ENCODE measurements at regions not wholly inside any gene's neighbourhood (a gene's known extent, or its start where the extent isn't known, plus 50 kb on each side); places are given as distances from the start of the nearest gene placed in this dataset.

DNA sequence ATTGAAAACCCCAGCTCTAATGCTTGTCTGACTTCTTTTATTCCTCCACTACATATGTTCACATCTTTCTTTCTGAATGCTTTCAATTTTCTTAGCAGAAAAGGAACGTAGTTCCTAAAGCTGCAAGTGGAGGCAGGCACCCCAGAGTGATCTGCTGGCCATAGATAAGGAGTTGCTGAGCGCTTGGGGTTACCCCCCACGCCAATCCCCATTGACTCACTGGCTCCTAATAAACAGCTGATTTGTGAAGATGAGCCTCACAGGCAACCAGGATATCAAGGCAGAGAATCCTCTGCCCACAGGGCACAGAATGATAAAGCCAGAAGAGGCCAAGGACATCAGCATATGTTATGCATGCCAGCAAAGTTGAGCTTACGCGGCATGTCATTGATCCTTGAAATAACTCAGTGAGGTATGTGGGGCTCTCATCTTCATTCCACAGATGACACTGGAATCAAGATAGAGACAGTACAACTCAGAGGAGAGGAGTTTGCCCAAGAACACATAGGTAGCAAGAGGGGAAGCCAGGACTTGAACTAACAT lies 129.1 kb upstream of the PTPRT start:
- no peak for ATAC-seq (ENCODE audit: insufficient read depth, low read depth)
- H2AFZ ChIP-seq (ENCODE audit: low read depth, low read length) = no peak overlapping the region
- H3K4me1 ChIP-seq (ENCODE audit: insufficient read depth, low read length) = no peaks in the 10 kb centered on the region
- no peaks in the 10 kb centered on the region for H3K36me3 ChIP-seq (ENCODE audit: insufficient read depth, low read length)
- no peak for TF ChIP-seq EZH2 (IDR thresholded peaks at IDR 0.05; ENCODE audit: borderline replicate concordance, low read depth, low read length, severe bottlenecking)
- TF ChIP-seq, protein P1, sequence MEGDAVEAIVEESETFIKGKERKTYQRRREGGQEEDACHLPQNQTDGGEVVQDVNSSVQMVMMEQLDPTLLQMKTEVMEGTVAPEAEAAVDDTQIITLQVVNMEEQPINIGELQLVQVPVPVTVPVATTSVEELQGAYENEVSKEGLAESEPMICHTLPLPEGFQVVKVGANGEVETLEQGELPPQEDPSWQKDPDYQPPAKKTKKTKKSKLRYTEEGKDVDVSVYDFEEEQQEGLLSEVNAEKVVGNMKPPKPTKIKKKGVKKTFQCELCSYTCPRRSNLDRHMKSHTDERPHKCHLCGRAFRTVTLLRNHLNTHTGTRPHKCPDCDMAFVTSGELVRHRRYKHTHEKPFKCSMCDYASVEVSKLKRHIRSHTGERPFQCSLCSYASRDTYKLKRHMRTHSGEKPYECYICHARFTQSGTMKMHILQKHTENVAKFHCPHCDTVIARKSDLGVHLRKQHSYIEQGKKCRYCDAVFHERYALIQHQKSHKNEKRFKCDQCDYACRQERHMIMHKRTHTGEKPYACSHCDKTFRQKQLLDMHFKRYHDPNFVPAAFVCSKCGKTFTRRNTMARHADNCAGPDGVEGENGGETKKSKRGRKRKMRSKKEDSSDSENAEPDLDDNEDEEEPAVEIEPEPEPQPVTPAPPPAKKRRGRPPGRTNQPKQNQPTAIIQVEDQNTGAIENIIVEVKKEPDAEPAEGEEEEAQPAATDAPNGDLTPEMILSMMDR (IDR thresholded peaks at IDR 0.05; ENCODE audit: borderline replicate concordance, extremely low read depth, low read length, poor library complexity, severe bottlenecking) = no peak
- no peak for DNase-seq
- no peaks in the 10 kb centered on the region for H4K20me1 ChIP-seq (ENCODE audit: insufficient read depth, low read length)
- H3K9me3 ChIP-seq (ENCODE audit: insufficient read depth, low read length, severe bottlenecking) = no peaks in the 10 kb centered on the region
- H3K27me3 ChIP-seq (ENCODE audit: insufficient read depth, low read length, poor library complexity) = peaks cover 4% of the 10 kb centered on the region
- H3K9ac ChIP-seq (ENCODE audit: low read depth, low read length) = no peak overlapping the region
- no peaks in the 10 kb centered on the region for H3K79me2 ChIP-seq (ENCODE audit: insufficient read depth, low read length)
- H3K4me2 ChIP-seq (ENCODE audit: insufficient read depth, low read length) = no peak overlapping the region
- H3K4me3 ChIP-seq (ENCODE audit: low read depth in 1 of 2, low read length in 2 of 2) = no peak overlapping the region
- H3K27ac ChIP-seq (ENCODE audit: low read length) = no peak overlapping the region

DNA sequence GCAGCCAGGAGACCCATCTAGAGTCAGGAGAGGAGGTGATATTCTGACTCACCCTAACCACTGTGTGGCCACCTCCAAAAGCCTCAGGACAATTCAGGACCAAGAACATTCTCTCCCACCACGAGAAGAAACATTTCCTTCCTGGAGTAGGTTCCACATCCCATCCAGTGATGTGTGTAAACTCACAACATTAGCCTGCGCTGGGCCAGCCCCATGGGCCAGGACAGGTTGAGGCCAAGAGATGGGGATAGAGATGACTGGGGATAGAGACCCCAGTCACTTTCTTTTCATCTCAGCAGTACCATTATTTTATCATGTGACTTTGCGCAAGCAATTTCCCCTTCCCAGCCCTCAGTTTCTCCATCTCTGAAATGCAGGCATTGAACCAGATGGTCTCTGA lies 126.6 kb upstream of the PTPRT start:
- H3K27ac ChIP-seq (ENCODE audit: low read length) = no peak overlapping the region
- H3K4me3 ChIP-seq (ENCODE audit: low read depth in 1 of 2, low read length in 2 of 2) = no peak overlapping the region
- H2AFZ ChIP-seq (ENCODE audit: low read depth, low read length) = no peak overlapping the region
- DNase-seq (no peak), ATAC-seq (ENCODE audit: insufficient read depth, low read depth) (no peak)
- no peaks in the 10 kb centered on the region for H3K36me3 ChIP-seq (ENCODE audit: insufficient read depth, low read length)
- no peaks in the 10 kb centered on the region for H3K4me1 ChIP-seq (ENCODE audit: insufficient read depth, low read length)
- H3K27me3 ChIP-seq (ENCODE audit: insufficient read depth, low read length, poor library complexity) = no peaks in the 10 kb centered on the region
- no peaks in the 10 kb centered on the region for H3K9me3 ChIP-seq (ENCODE audit: insufficient read depth, low read length, severe bottlenecking)
- H4K20me1 ChIP-seq (ENCODE audit: insufficient read depth, low read length) = no peaks in the 10 kb centered on the region
- H3K79me2 ChIP-seq (ENCODE audit: insufficient read depth, low read length) = no peaks in the 10 kb centered on the region
- H3K9ac ChIP-seq (ENCODE audit: low read depth, low read length) = no peak overlapping the region
- TF ChIP-seq, protein P1 (IDR thresholded peaks at IDR 0.05; ENCODE audit: borderline replicate concordance, extremely low read depth, low read length, poor library complexity, severe bottlenecking) = no peak
- no peak for TF ChIP-seq EZH2 (IDR thresholded peaks at IDR 0.05; ENCODE audit: borderline replicate concordance, low read depth, low read length, severe bottlenecking)
- H3K4me2 ChIP-seq (ENCODE audit: insufficient read depth, low read length) = no peak overlapping the region

DNA sequence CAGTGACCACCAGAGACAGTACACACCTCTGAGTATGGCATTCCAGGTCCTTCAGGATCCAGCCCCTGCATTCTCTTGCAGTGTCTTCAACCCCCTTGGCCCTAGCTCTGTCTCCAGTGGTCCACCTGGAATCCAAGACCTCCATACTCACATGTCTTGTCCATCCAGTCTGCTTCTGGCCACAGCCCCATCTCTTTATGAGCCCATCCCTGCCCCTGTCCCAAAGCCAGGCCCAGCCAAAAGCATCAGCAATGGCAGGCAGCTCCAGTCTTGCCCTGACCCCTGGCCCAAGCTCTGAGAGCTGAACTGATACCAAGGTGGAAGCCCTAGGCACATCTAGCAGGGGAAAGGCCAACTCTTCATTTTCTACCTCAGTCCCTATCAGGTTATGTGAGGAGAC lies 119.6 kb upstream of the PTPRT start:
- Histone ChIP-seq H4K20me1 (ENCODE audit: insufficient read depth, low read length) (no peaks in the 10 kb centered on the region), H3K36me3 (ENCODE audit: insufficient read depth, low read length) (no peaks in the 10 kb centered on the region), H3K9me3 (ENCODE audit: insufficient read depth, low read length, severe bottlenecking) (no peaks in the 10 kb centered on the region), H2AFZ (ENCODE audit: low read depth, low read length) (no peak overlapping the region), H3K27me3 (ENCODE audit: insufficient read depth, low read length, poor library complexity) (no peaks in the 10 kb centered on the region), H3K4me1 (ENCODE audit: insufficient read depth, low read length) (no peaks in the 10 kb centered on the region), H3K4me2 (ENCODE audit: insufficient read depth, low read length) (no peak overlapping the region), H3K4me3 (ENCODE audit: low read depth in 1 of 2, low read length in 2 of 2) (no peak overlapping the region), H3K27ac (ENCODE audit: low read length) (no peak overlapping the region), H3K9ac (ENCODE audit: low read depth, low read length) (no peak overlapping the region), H3K79me2 (ENCODE audit: insufficient read depth, low read length) (no peaks in the 10 kb centered on the region)
- ATAC-seq (ENCODE audit: insufficient read depth, low read depth) (no peak), DNase-seq (no peak)
- TF ChIP-seq EZH2 (IDR thresholded peaks at IDR 0.05; ENCODE audit: borderline replicate concordance, low read depth, low read length, severe bottlenecking) = no peak
- TF ChIP-seq, protein P1 (IDR thresholded peaks at IDR 0.05; ENCODE audit: borderline replicate concordance, extremely low read depth, low read length, poor library complexity, severe bottlenecking) = no peak

DNA sequence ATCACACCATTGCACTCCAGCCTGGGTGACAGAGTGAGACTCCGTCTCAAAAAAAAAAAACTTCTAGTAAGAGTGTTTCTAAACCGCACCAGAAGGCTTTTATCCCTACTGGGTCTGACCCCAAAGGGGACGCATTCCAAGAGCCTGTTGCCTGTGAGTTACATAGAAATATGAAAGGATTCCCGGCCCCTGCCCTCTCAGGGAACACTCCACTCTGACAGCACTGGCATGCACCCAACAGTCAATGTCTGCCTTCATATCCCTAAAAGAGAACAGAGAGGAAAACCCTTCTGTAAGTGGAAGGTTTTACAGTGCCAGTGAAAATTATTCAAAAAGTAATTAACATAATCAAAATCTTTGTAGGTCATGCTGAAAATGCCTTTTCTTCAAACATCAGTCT lies 117.1 kb upstream of the PTPRT start:
- Histone ChIP-seq H3K9ac (ENCODE audit: low read depth, low read length) (no peak overlapping the region), H3K9me3 (ENCODE audit: insufficient read depth, low read length, severe bottlenecking) (no peaks in the 10 kb centered on the region), H3K27ac (ENCODE audit: low read length) (no peak overlapping the region), H3K4me3 (ENCODE audit: low read depth in 1 of 2, low read length in 2 of 2) (no peak overlapping the region), H3K36me3 (ENCODE audit: insufficient read depth, low read length) (no peaks in the 10 kb centered on the region), H3K4me1 (ENCODE audit: insufficient read depth, low read length) (no peaks in the 10 kb centered on the region), H2AFZ (ENCODE audit: low read depth, low read length) (no peak overlapping the region), H4K20me1 (ENCODE audit: insufficient read depth, low read length) (no peaks in the 10 kb centered on the region), H3K27me3 (ENCODE audit: insufficient read depth, low read length, poor library complexity) (no peaks in the 10 kb centered on the region), H3K4me2 (ENCODE audit: insufficient read depth, low read length) (no peak overlapping the region), H3K79me2 (ENCODE audit: insufficient read depth, low read length) (no peaks in the 10 kb centered on the region)
- no peak for TF ChIP-seq EZH2 (IDR thresholded peaks at IDR 0.05; ENCODE audit: borderline replicate concordance, low read depth, low read length, severe bottlenecking)
- TF ChIP-seq, protein P1 (IDR thresholded peaks at IDR 0.05; ENCODE audit: borderline replicate concordance, extremely low read depth, low read length, poor library complexity, severe bottlenecking) = no peak
- DNase-seq (no peak), ATAC-seq (ENCODE audit: insufficient read depth, low read depth) (no peak)
